ENCODE measurements at regions not wholly inside any gene's neighbourhood (a gene's known extent, or its start where the extent isn't known, plus 50 kb on each side); places are given as distances from the start of the nearest gene placed in this dataset.

- no peaks in the 10 kb centered on the region for H3K9me3 ChIP-seq (ENCODE audit: low read length)
- H3K27me3 ChIP-seq (ENCODE audit: insufficient read depth, low read length) = no peaks in the 10 kb centered on the region
- H3K79me2 ChIP-seq (ENCODE audit: insufficient read depth, low read length) = no peaks in the 10 kb centered on the region
- no peak for TF ChIP-seq CTCF (IDR thresholded peaks at IDR 0.05; ENCODE audit: low read length)
- H3K4me3 ChIP-seq (ENCODE audit: low read depth, low read length, poor library complexity, severe bottlenecking) = no peak overlapping the region
- H3K4me2 ChIP-seq (ENCODE audit: low read length) = no peak overlapping the region
- H3F3A ChIP-seq (ENCODE audit: insufficient read depth, low read length) = no peaks in the 10 kb centered on the region
- H2AFZ ChIP-seq (ENCODE audit: low read length) = no peak overlapping the region
- no peak overlapping the region for H3K9ac ChIP-seq (ENCODE audit: low read length)
- no peaks in the 10 kb centered on the region for H3K9me2 ChIP-seq (ENCODE audit: low read depth, low read length)
- no peaks in the 10 kb centered on the region for H3K36me3 ChIP-seq (ENCODE audit: insufficient read depth, low read length)
- no peak overlapping the region for H3K27ac ChIP-seq (ENCODE audit: low read depth, low read length, poor library complexity, severe bottlenecking)
- no peaks in the 10 kb centered on the region for H3K4me1 ChIP-seq (ENCODE audit: insufficient read depth, low read length, severe bottlenecking)
- H4K20me1 ChIP-seq (ENCODE audit: insufficient read depth, low read length) = no peaks in the 10 kb centered on the region
These were observed 852.1 kb downstream of the PLA2G4A start for GRCh38 chr1:187680823-187681222.

DNA sequence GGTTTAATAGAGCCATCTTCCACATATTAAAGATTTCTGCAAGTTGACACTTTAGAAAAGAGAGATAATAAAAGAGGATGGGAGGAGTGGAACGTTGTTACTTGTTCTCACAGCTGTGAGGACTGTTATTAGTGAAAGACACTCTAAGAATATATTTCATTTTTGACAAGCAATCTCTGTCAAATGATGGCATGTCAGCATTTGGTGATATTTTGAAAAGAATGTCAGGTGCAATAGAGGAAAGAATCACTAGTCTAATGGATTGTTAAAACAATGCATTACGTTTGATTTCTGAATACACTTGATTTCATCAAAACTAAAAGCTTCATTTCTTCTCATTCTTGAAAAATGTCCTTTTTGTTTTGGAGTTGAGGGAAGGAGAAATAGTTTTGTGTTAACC, 853.4 kb downstream of the PLA2G4A start:
- H3K9me3 ChIP-seq (ENCODE audit: low read length) = no peaks in the 10 kb centered on the region
- H3K27ac ChIP-seq (ENCODE audit: low read depth, low read length, poor library complexity, severe bottlenecking) = no peak overlapping the region
- TF ChIP-seq CTCF (IDR thresholded peaks at IDR 0.05; ENCODE audit: low read length) (no peak), EZH2 (IDR thresholded peaks at IDR 0.05; ENCODE audit: borderline replicate concordance, low read length) (no peak)
- no peaks in the 10 kb centered on the region for H3K36me3 ChIP-seq (ENCODE audit: insufficient read depth, low read length)
- no peak overlapping the region for H3K9ac ChIP-seq (ENCODE audit: low read length)
- H3K27me3 ChIP-seq (ENCODE audit: insufficient read depth, low read length) = no peaks in the 10 kb centered on the region
- no peaks in the 10 kb centered on the region for H4K20me1 ChIP-seq (ENCODE audit: insufficient read depth, low read length)
- no peaks in the 10 kb centered on the region for H3K79me2 ChIP-seq (ENCODE audit: insufficient read depth, low read length)
- H3K9me2 ChIP-seq (ENCODE audit: low read depth, low read length) = no peaks in the 10 kb centered on the region
- no peak overlapping the region for H2AFZ ChIP-seq (ENCODE audit: low read length)
- no peak overlapping the region for H3K4me3 ChIP-seq (ENCODE audit: low read depth, low read length, poor library complexity, severe bottlenecking)
- H3K4me2 ChIP-seq (ENCODE audit: low read length) = no peak overlapping the region
- no peaks in the 10 kb centered on the region for H3K4me1 ChIP-seq (ENCODE audit: insufficient read depth, low read length, severe bottlenecking)
- H3F3A ChIP-seq (ENCODE audit: insufficient read depth, low read length) = no peaks in the 10 kb centered on the region

DNA sequence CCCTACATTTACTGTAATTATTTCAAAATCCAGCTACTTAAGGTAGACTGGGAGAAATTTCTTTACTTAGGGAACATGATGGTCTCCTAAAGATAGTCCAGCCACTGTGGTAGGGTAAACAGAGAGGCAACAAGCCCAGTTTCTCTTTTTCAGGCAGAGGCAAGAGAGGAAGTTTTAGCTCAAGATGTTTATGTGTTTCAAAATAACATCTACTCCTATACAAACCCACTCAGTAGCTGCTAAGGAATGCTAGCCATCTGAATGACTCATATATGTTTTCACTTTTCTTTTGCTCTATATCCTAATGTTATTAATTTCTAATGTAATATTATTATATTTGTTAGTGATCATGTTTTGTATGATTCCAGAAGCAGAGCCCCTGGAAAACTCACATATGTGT, 856.6 kb downstream of the PLA2G4A start:
- Histone ChIP-seq H3K79me2 (ENCODE audit: insufficient read depth, low read length) (no peaks in the 10 kb centered on the region), H3K9me3 (ENCODE audit: low read length) (no peaks in the 10 kb centered on the region), H3K9me2 (ENCODE audit: low read depth, low read length) (no peaks in the 10 kb centered on the region), H2AFZ (ENCODE audit: low read length) (no peak overlapping the region), H4K20me1 (ENCODE audit: insufficient read depth, low read length) (no peaks in the 10 kb centered on the region), H3K4me1 (ENCODE audit: insufficient read depth, low read length, severe bottlenecking) (no peaks in the 10 kb centered on the region), H3K27me3 (ENCODE audit: insufficient read depth, low read length) (no peaks in the 10 kb centered on the region), H3K4me2 (ENCODE audit: low read length) (no peak overlapping the region), H3K27ac (ENCODE audit: low read depth, low read length, poor library complexity, severe bottlenecking) (no peak overlapping the region), H3F3A (ENCODE audit: insufficient read depth, low read length) (no peaks in the 10 kb centered on the region), H3K9ac (ENCODE audit: low read length) (no peak overlapping the region), H3K36me3 (ENCODE audit: insufficient read depth, low read length) (no peaks in the 10 kb centered on the region), H3K4me3 (ENCODE audit: low read depth, low read length, poor library complexity, severe bottlenecking) (no peak overlapping the region)
- no peak for TF ChIP-seq EZH2 (IDR thresholded peaks at IDR 0.05; ENCODE audit: borderline replicate concordance, low read length)
- TF ChIP-seq CTCF (IDR thresholded peaks at IDR 0.05; ENCODE audit: low read length) = no peak
